H4 (cell line): ENCODE measurements at regions not wholly inside any gene's neighbourhood (a gene's known extent, or its start where the extent isn't known, plus 50 kb on each side); places are given as distances from the start of the nearest gene placed in this dataset.

ENCODE experiments used
- DNase-seq: peaks from one replicate; pipeline ENCODE4 v3.0.0-alpha.2; 2015; ENCODE audit warnings: low spot score

GRCh38 chr6:1551249-1551648 lies 58.5 kb upstream of the FOXC1 start:
- no peak for DNase-seq

GRCh38 chr6:1552296-1552761 lies 57.4 kb upstream of the FOXC1 start:
- peak; percentile 26 for DNase-seq

GRCh38 chr6:1553562-1554083 lies 56.1 kb upstream of the FOXC1 start:
- DNase-seq = no peak

- DNase-seq = no peak
These were observed 55.6 kb upstream of the FOXC1 start for GRCh38 chr6:1554141-1554475.

- peak; percentile 57 for DNase-seq
These were observed 55.0 kb upstream of the FOXC1 start for GRCh38 chr6:1554476-1555310.

- no peak for DNase-seq
These were observed 51.3 kb upstream of the FOXC1 start for GRCh38 chr6:1558388-1558787.
